WTC11 (cell line): ENCODE measurements at regions not wholly inside any gene's neighbourhood (a gene's known extent, or its start where the extent isn't known, plus 50 kb on each side); places are given as distances from the start of the nearest gene placed in this dataset.

Experiments used
- ATAC-seq: fragments of 200-7000 bp; cut with Tn5 transposase; 2 replicates; pipeline ENCODE4 v1.10.0; 2021; ENCODE audit warnings: mild to moderate bottlenecking, moderate library complexity
- CTCF ChIA-PET: fragments of 300-600 bp; sonication (Branson Sonifier 250); formaldehyde crosslinking; loops from one replicate; lab custom pipeline; 2021; ENCODE audit warnings: antibody characterized with exemption; lab: Charles Lee
- POLR2A ChIA-PET: fragments of 350-600 bp; sonication (Branson Sonifier 250); formaldehyde crosslinking; loops from one replicate; lab custom pipeline; 2021; ENCODE audit warnings: antibody characterized with exemption; lab: Charles Lee
- DNase-seq: peaks from one replicate; pipeline ENCODE4 v3.0.0; 2021; ENCODE audit warnings: low spot score
- H3K27ac Mint-ChIP-seq: 2 replicates; pipeline ENCODE4 v1.8.0; 2021; ENCODE audit warnings: mixed read lengths
- H3K27me3 Mint-ChIP-seq: 2 replicates; pipeline ENCODE4 v1.8.0; 2021; ENCODE audit warnings: low read depth, mild to moderate bottlenecking, moderate library complexity, mixed read lengths
- H3K36me3 Mint-ChIP-seq: 2 replicates; pipeline ENCODE4 v1.8.0; 2021; ENCODE audit warnings: mixed read lengths
- H3K4me1 Mint-ChIP-seq: 2 replicates; pipeline ENCODE4 v1.8.0; 2022; ENCODE audit warnings: mixed read lengths
- H3K4me3 Mint-ChIP-seq: 2 replicates; pipeline ENCODE4 v1.8.0; 2021; ENCODE audit warnings: mild to moderate bottlenecking, moderate library complexity, mixed read lengths
- H3K9me3 Mint-ChIP-seq: 2 replicates; pipeline ENCODE4 v1.8.0; 2021; ENCODE audit warnings: mixed read lengths
- AFF4 ChIP-seq: sonication (generic); formaldehyde crosslinking; IDR thresholded peaks from 2 replicates; pipeline ENCODE4 v1.8.1; 2023; ENCODE audit warnings: mild to moderate bottlenecking, missing genetic modification reagents, borderline replicate concordance
- ESRRA ChIP-seq: sonication (generic); formaldehyde crosslinking; IDR thresholded peaks from 2 replicates; pipeline ENCODE4 v1.8.1; 2022; ENCODE audit warnings: mild to moderate bottlenecking, missing genetic modification reagents, borderline replicate concordance
- FOXJ3 ChIP-seq: sonication (generic); formaldehyde crosslinking; IDR thresholded peaks from 2 replicates; pipeline ENCODE4 v1.9.0; 2021; ENCODE audit warnings: missing genetic modification reagents, mild to moderate bottlenecking, borderline replicate concordance
- FOXP4 ChIP-seq: sonication (generic); formaldehyde crosslinking; IDR thresholded peaks from 2 replicates; pipeline ENCODE4 v1.8.0; 2022; ENCODE audit warnings: mild to moderate bottlenecking, missing genetic modification reagents
- GRHL2 ChIP-seq: fragments of 250-450 bp; sonication (Bioruptor Pico); IDR thresholded peaks from 2 replicates; pipeline ENCODE4 v1.8.0; 2022; ENCODE audit warnings: mild to moderate bottlenecking, moderate library complexity; ENCODE audit not compliant: insufficient replicate concordance, severe bottlenecking
- HMGA2 ChIP-seq: fragments of 250-450 bp; sonication (Bioruptor Pico); IDR thresholded peaks from 2 replicates; pipeline ENCODE4 v1.4.0; 2021; ENCODE audit warnings: mild to moderate bottlenecking, moderate library complexity
- IRF2 ChIP-seq: sonication (generic); formaldehyde crosslinking; IDR thresholded peaks from 2 replicates; pipeline ENCODE4 v1.8.0; 2022; ENCODE audit warnings: low read depth, missing genetic modification reagents, borderline replicate concordance
- JUN ChIP-seq: sonication (generic); formaldehyde crosslinking; IDR thresholded peaks from 2 replicates; pipeline ENCODE4 v1.8.0; 2023; ENCODE audit warnings: mild to moderate bottlenecking, missing genetic modification reagents
- KAT7 ChIP-seq: sonication (generic); formaldehyde crosslinking; IDR thresholded peaks from 2 replicates; pipeline ENCODE4 v1.8.1; 2023; ENCODE audit warnings: missing genetic modification reagents, mild to moderate bottlenecking, borderline replicate concordance
- PRRX2 ChIP-seq: fragments of 250-450 bp; sonication (Bioruptor Pico); IDR thresholded peaks from 2 replicates; pipeline ENCODE4 v1.8.0; 2021; ENCODE audit warnings: mild to moderate bottlenecking
- RORB ChIP-seq: fragments of 250-450 bp; sonication (Bioruptor Pico); IDR thresholded peaks from 2 replicates; pipeline ENCODE4 v1.9.0; 2021; ENCODE audit warnings: mild to moderate bottlenecking
- TEAD4 ChIP-seq: sonication (generic); formaldehyde crosslinking; IDR thresholded peaks from 2 replicates; pipeline ENCODE4 v1.8.0; 2022; ENCODE audit warnings: mild to moderate bottlenecking, missing genetic modification reagents
- ZNF532 ChIP-seq: fragments of 250-450 bp; sonication (Bioruptor Pico); IDR thresholded peaks from 2 replicates; pipeline ENCODE4 v1.9.0; 2021; ENCODE audit warnings: mild to moderate bottlenecking, borderline replicate concordance
- TF ChIP-seq, protein P1 (sequence below): sonication (generic); formaldehyde crosslinking; IDR thresholded peaks from 2 replicates; pipeline ENCODE4 v1.8.0; 2022; ENCODE audit warnings: mild to moderate bottlenecking, missing genetic modification reagents
- TF ChIP-seq, protein P2 (sequence below): sonication (generic); formaldehyde crosslinking; IDR thresholded peaks from 2 replicates; pipeline ENCODE4 v1.8.1; 2022; ENCODE audit warnings: low read depth, mild to moderate bottlenecking, moderate library complexity, missing genetic modification reagents, borderline replicate concordance
- TF ChIP-seq, protein P3 (sequence below): sonication (generic); formaldehyde crosslinking; IDR thresholded peaks from 2 replicates; pipeline ENCODE4 v1.8.1; 2022; ENCODE audit warnings: low read depth, missing genetic modification reagents, borderline replicate concordance
- TF ChIP-seq, protein P4 (sequence below): fragments of 250-450 bp; sonication (Bioruptor Pico); IDR thresholded peaks from 2 replicates; pipeline ENCODE4 v1.9.0; 2021; ENCODE audit warnings: mild to moderate bottlenecking

DNA sequence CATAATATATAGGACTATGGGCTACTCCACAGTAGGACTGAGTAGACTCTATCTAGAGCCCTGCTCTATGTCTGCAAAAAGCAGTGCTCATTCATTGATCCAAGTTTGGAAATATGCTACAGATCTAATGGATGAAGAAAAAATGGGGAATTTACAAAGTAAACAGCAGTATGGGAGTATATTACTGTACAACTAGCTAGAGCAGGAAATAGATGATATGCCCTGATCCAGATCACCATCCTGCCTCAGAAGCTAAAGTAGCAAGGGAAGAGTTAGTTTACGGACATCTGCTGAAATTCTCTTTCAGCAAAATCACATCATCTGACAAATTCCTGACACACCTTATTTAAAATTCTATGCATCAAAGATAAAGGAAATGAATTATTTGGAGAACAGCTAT is 168.2 kb upstream of the SEMA3A start:
- peaks cover 4% of the 10 kb centered on the region for H3K4me1 Mint-ChIP-seq
- POLR2A ChIA-PET, result no interaction called here
- no peaks in the 10 kb centered on the region for H3K27me3 Mint-ChIP-seq
- ATAC-seq, result no peak
- TF ChIP-seq ESRRA (CRISPR knock-in tag), result no peak
- TF ChIP-seq, protein P1, sequence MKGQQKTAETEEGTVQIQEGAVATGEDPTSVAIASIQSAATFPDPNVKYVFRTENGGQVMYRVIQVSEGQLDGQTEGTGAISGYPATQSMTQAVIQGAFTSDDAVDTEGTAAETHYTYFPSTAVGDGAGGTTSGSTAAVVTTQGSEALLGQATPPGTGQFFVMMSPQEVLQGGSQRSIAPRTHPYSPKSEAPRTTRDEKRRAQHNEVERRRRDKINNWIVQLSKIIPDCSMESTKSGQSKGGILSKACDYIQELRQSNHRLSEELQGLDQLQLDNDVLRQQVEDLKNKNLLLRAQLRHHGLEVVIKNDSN (CRISPR knock-in tag), result no peak
- TF ChIP-seq TEAD4, result no peak
- TF ChIP-seq GRHL2 (CRISPR knock-in tag), result no peak
- TF ChIP-seq ZNF532 (CRISPR knock-in tag), result no peak
- no peak for TF ChIP-seq HMGA2 (CRISPR knock-in tag)
- no peak for TF ChIP-seq RORB
- TF ChIP-seq IRF2 (CRISPR knock-in tag), result no peak
- no peak for TF ChIP-seq JUN (CRISPR knock-in tag)
- TF ChIP-seq, protein P2, sequence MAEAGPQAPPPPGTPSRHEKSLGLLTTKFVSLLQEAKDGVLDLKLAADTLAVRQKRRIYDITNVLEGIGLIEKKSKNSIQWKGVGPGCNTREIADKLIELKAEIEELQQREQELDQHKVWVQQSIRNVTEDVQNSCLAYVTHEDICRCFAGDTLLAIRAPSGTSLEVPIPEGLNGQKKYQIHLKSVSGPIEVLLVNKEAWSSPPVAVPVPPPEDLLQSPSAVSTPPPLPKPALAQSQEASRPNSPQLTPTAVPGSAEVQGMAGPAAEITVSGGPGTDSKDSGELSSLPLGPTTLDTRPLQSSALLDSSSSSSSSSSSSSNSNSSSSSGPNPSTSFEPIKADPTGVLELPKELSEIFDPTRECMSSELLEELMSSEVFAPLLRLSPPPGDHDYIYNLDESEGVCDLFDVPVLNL (CRISPR knock-in tag), result no peak
- no peak for TF ChIP-seq KAT7 (CRISPR knock-in tag)
- TF ChIP-seq, all 79 proteins: peak for 0
- H3K9me3 Mint-ChIP-seq, result peaks cover 10% of the 10 kb centered on the region
- CTCF ChIA-PET, result no interaction called here
- DNase-seq, result no peak
- H3K4me3 Mint-ChIP-seq, result no peak overlapping the region
- 0 out of 2 replicates have a peak, but pooled peaks cover 2% of the 10 kb centered on the region for H3K36me3 Mint-ChIP-seq
- H3K27ac Mint-ChIP-seq, result no peak overlapping the region

GRCh38 chr7:84362360-84362759 is 167.8 kb upstream of the SEMA3A start:
- DNase-seq, result no peak
- Mint-ChIP-seq H3K4me3 (no peak overlapping the region), H3K9me3 (peaks cover 12% of the 10 kb centered on the region), H3K27ac (no peak overlapping the region), H3K36me3 (0 out of 2 replicates have a peak, but pooled peaks cover 4% of the 10 kb centered on the region), H3K4me1 (peaks cover 4% of the 10 kb centered on the region), H3K27me3 (no peaks in the 10 kb centered on the region)
- no peak for ATAC-seq
- ChIA-PET CTCF (no interaction called here), POLR2A (no interaction called here)
- TF ChIP-seq AFF4 (CRISPR knock-in tag), result no peak
- TF ChIP-seq, protein P3, sequence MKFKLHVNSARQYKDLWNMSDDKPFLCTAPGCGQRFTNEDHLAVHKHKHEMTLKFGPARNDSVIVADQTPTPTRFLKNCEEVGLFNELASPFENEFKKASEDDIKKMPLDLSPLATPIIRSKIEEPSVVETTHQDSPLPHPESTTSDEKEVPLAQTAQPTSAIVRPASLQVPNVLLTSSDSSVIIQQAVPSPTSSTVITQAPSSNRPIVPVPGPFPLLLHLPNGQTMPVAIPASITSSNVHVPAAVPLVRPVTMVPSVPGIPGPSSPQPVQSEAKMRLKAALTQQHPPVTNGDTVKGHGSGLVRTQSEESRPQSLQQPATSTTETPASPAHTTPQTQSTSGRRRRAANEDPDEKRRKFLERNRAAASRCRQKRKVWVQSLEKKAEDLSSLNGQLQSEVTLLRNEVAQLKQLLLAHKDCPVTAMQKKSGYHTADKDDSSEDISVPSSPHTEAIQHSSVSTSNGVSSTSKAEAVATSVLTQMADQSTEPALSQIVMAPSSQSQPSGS (CRISPR knock-in tag), result no peak
- no peak for TF ChIP-seq TEAD4
- no peak for TF ChIP-seq FOXP4 (CRISPR knock-in tag)
- no peak for TF ChIP-seq PRRX2
- TF ChIP-seq, protein P2 (CRISPR knock-in tag), result no peak
- TF ChIP-seq FOXJ3, result no peak
- TF ChIP-seq, protein P4, sequence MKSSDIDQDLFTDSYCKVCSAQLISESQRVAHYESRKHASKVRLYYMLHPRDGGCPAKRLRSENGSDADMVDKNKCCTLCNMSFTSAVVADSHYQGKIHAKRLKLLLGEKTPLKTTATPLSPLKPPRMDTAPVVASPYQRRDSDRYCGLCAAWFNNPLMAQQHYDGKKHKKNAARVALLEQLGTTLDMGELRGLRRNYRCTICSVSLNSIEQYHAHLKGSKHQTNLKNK, result no peak
